ENCODE measurements at regions not wholly inside any gene's neighbourhood (a gene's known extent, or its start where the extent isn't known, plus 50 kb on each side); places are given as distances from the start of the nearest gene placed in this dataset.

DNA sequence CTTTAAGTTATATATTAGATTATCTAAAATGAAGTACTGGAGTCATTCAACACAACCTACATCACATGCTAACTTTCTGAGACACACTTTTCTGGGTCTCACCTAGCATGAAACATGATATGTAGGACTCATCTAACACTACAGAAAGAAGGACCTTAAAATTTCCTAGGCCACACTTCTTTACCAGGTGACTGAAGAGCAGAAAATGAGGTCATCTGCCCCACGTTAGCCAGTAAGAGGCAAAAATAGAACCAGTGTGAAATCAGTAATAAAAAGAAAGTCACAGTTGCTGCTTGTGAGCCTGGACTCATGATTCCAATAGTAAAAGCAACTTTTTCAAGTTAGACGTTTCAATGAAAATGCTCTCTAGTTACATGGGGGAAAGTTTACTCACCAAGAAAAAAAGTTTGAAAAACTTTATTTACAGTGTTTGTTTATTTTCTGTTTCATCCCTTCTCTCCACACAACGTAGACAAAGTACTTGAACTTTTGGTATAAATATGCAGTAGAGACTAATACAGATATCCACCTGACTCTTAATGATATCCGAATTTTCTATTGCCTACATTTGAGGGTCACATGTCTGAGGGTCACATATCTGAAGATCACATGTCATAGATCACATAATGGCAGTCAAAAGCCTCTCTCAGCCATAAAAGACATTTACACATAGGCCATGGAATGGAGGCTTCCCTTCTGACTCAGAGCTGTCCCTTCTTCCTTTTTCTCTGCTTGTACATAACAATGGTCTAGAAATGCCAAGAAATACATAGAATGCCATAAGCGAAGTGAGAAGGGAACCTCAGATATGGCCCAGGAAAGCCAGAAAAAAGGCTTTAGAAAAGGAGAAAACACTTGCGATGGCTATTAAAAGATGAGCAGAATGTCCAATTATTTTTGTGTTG, 362.9 kb downstream of the ZEB2 start:
- DNase-seq (ENCODE audit: low spot score): no peak

DNA sequence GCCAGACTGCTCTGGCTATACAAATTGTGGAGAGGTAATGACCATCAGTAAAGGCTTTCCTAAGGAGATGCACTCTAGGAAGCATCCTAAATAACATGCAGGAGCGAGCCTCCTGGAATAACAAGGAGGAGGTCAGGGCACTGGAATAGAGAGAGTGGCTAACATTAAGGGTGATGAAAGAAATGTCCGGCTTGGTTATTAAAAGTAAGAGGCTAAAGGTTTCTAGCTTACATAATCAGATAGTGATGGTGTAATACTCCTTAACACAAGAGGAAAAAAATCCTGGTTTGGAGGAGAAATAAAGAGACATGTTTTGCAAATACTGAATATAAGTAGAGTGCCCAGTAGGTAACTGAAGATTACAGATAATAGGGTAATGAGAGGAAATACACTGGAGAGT, 365.7 kb downstream of the ZEB2 start:
- DNase-seq (ENCODE audit: low spot score): no peak

- DNase-seq (ENCODE audit: low spot score): peak; percentile 22
Measured at GRCh38 chr2:144152817-144153271, 367.1 kb downstream of the ZEB2 start.

GRCh38 chr2:144151851-144152250, 368.1 kb downstream of the ZEB2 start:
- DNase-seq (ENCODE audit: low spot score): no peak

DNA sequence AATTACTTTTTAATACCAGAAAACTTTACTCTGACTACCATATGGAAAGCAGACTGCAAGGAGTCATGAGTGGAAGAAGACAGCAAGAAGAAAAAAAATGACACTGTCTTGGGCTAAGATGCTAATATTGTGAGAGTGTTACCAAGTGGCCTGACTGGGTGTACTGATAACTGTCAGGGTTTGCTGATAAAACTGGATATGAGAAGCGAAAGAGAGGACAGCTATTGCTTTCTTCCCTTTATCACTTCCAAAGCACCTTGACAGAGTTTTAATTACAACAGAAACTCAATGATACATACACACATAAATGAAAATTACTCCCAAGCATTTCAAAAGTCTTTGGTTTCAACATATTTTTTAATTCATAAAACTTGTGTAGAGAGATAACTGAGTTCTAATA, 368.5 kb downstream of the ZEB2 start:
- DNase-seq (ENCODE audit: low spot score): no peak

GRCh38 chr2:144147356-144147755, 372.6 kb downstream of the ZEB2 start:
- DNase-seq (ENCODE audit: low spot score): no peak

DNA sequence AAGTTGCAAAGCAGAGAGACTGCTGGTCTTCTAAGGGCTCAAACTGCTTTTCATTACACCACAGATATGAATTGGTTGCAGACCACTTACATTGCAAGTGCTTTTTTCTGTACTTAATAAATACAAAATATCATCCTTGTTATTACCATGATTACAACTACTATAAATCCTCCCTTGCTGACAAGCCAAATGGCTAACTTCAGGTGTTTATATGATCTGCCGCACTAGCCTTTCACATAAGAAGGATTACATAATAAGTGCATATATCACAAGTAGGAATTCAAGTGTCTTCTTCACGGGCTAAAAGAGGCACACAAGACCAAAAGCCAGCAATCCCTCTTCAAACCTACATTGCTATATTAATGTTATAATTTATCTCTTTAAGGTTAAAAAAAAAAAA, 373.0 kb downstream of the ZEB2 start:
- DNase-seq (ENCODE audit: low spot score): no peak

DNA sequence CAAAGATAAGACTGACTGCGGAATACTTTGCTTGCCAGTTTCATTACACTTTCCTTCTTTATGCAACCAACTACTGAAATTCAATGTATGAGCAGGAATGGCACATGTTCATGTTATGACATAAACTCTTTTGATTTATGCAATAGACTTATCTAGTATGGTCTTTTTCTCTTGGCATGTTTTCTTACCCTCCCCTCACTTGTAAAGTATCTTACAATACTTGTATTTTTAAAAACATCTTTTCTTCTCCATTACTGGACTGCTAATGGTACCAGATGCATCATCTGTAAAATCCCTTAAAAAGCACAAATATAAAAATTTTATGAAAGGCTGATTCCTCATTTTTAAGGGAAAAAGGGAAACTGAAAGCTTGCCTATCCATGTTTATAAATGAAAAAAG, 373.8 kb downstream of the ZEB2 start:
- DNase-seq (ENCODE audit: low spot score): no peak

GRCh38 chr2:144143294-144144151, 376.4 kb downstream of the ZEB2 start:
- no peak for DNase-seq (ENCODE audit: low spot score)

DNA sequence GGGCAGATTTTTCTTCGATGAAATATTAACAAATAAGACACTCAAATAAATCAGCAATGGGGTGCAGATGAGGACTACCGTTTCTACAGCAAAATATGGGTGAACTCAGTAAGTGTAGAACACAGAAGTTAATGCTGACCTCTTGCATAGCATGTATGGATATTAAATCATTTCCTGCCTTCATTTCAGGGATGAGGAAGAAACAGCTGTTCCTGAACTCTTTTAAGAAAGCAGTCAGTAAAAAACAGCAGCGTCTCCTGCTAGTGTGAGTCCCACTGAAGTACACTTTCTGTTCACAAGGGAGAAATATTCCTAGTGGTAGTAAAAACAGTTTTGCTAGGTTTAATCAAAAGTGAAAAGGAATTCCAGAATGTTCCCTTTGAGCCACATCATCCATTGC, 379.0 kb downstream of the ZEB2 start:
- DNase-seq (ENCODE audit: low spot score): no peak

GRCh38 chr2:144137705-144138428, 382.1 kb downstream of the ZEB2 start:
- no peak for DNase-seq (ENCODE audit: low spot score)

DNA sequence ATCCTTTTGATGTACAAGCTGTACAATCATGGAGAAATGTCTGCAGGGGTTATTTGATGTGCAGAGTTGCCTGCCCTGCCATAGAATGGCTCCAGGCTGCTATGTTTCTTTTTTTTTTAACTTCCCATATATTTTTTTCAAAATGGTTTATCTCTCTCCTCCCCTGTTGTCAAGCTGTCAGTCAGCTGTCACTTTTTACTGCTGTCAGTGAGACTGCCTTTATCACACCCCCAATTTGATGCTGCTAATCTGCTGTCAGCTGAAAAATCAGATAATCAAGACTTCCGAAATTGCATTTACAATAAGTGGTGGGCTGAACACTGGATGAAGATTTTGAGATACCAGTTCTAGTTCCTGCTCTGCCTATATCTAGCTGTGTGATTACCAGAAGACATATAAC, 382.6 kb downstream of the ZEB2 start:
- no peak for DNase-seq (ENCODE audit: low spot score)

- no peak for DNase-seq (ENCODE audit: low spot score)
Measured at GRCh38 chr2:144136297-144137010, 383.5 kb downstream of the ZEB2 start.

DNA sequence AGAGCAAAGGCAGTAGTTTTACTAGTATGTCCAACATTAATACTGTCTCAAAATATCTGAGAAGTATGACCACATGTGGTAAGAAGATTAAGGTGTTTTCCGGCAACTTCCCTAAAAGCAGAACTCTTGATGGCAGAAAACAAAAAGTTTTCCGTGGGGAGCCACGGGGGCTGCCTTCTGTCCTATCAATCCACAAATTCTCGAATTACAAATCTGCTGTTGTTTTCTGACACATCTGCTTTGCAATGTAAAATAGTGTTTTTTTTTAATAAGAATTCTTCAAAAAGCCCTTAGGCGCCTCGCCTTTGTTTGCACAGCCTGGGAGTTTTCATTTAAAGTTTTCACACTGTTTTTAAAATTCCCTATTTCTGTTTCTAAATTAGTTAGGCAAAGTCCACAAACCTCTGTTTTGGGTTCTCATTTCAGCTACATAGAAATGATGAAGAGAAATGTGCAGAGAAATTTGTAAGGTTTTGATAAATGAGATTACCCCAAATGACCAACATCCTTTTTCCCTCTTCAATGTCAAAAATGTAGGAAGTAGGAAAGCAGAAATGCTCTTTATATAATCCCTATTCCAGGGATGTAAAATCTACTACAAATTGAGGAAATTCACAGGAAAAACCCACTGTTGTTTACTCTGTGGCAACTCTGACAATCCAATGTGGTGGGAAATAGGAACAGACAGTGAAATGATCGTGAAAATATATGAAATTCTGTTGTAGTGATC, 385.8 kb downstream of the ZEB2 start:
- no peak for DNase-seq (ENCODE audit: low spot score)

DNA sequence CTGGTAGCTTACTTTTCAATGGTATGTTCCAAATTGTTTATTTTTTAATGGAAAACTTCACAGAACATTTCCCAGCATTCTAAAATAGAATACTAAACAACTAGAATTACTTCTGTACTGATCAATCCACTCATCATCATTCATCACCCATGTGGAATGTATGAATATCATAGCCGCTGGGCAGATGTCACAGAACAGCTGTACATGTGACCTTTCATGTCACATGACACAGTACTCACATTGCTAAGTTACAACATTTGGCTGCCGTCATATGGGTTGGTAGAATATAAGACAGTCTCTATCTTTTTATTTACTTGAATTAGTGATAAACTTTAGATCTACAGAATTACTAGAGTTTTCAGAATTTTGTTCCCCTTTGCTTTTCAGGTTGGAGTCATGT, 387.6 kb downstream of the ZEB2 start:
- no peak for DNase-seq (ENCODE audit: low spot score)

GRCh38 chr2:144131042-144131441, 388.9 kb downstream of the ZEB2 start:
- DNase-seq (ENCODE audit: low spot score): no peak

DNA sequence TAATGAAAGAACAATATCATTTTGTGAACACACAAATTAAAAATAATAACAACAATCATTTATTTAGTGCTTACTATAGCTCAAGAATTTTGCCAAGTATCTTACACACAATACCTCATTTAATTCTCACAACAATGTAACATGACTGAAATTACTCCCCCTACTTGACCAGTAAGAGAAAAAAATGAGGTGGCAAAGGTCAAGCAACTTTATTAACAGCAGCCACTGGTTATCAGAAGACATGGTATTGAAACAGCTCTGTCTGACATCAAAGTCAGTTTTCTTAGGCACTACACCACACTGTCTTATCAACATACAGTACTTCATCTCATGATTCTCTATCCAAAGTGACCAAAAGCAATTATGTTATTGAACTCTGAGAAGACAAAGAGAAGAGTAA, 389.4 kb downstream of the ZEB2 start:
- no peak for DNase-seq (ENCODE audit: low spot score)

- DNase-seq (ENCODE audit: low spot score): no peak
Measured at GRCh38 chr2:144128130-144128746, 391.7 kb downstream of the ZEB2 start.

- DNase-seq (ENCODE audit: low spot score): no peak
Measured at GRCh38 chr2:144127693-144128092, 392.2 kb downstream of the ZEB2 start.

- DNase-seq (ENCODE audit: low spot score): no peak
Measured at GRCh38 chr2:144126302-144126701, 393.6 kb downstream of the ZEB2 start.

- no peak for DNase-seq (ENCODE audit: low spot score)
Measured at GRCh38 chr2:144125751-144126150, 394.2 kb downstream of the ZEB2 start.
